GM19463 (cell line): ENCODE measurements at regions not wholly inside any gene's neighbourhood (a gene's known extent, or its start where the extent isn't known, plus 50 kb on each side); places are given as distances from the start of the nearest gene placed in this dataset.

Source experiments
- ATAC-seq: cut with Tn5 transposase; IDR thresholded peaks from one replicate; pipeline ENCODE4 v1.9.1; 2021; ENCODE audit warnings: mild to moderate bottlenecking, moderate library complexity; ENCODE audit not compliant: unreplicated experiment

- no peak for ATAC-seq
Measured at GRCh38 chr1:219477861-219478260, 135.0 kb downstream of the ZC3H11B start.

- ATAC-seq = peak; percentile 12
Measured at GRCh38 chr1:219476716-219477115, 136.2 kb downstream of the ZC3H11B start.

- peak; percentile 92 for ATAC-seq
Measured at GRCh38 chr1:219476116-219476515, 136.8 kb downstream of the ZC3H11B start.

GRCh38 chr1:219472596-219472995 lies 140.3 kb downstream of the ZC3H11B start:
- peak; percentile 39 for ATAC-seq

- ATAC-seq = no peak
Measured at GRCh38 chr1:219467524-219467923, 145.4 kb downstream of the ZC3H11B start.

GRCh38 chr1:219466766-219467165 lies 146.1 kb downstream of the ZC3H11B start:
- no peak for ATAC-seq

- peak; percentile 51 for ATAC-seq
Measured at GRCh38 chr1:219465212-219466093, 147.5 kb downstream of the ZC3H11B start.

GRCh38 chr1:219463636-219464035 lies 149.3 kb downstream of the ZC3H11B start:
- no peak for ATAC-seq

GRCh38 chr1:219461981-219462400 lies 150.9 kb downstream of the ZC3H11B start:
- ATAC-seq = no peak

- ATAC-seq = peak; percentile 58
Measured at GRCh38 chr1:219460896-219461815, 151.7 kb downstream of the ZC3H11B start.

GRCh38 chr1:219460081-219460895 lies 152.6 kb downstream of the ZC3H11B start:
- ATAC-seq = no peak

GRCh38 chr1:219459351-219460080 lies 153.4 kb downstream of the ZC3H11B start:
- ATAC-seq = no peak

GRCh38 chr1:219446288-219446687 lies 166.6 kb downstream of the ZC3H11B start:
- no peak for ATAC-seq

GRCh38 chr1:219445864-219446263 lies 167.0 kb downstream of the ZC3H11B start:
- ATAC-seq = no peak

- no peak for ATAC-seq
Measured at GRCh38 chr1:219444474-219444873, 168.4 kb downstream of the ZC3H11B start.

- ATAC-seq = no peak
Measured at GRCh38 chr1:219443763-219444162, 169.1 kb downstream of the ZC3H11B start.

- ATAC-seq = no peak
Measured at GRCh38 chr1:219442611-219443061, 170.3 kb downstream of the ZC3H11B start.

- no peak for ATAC-seq
Measured at GRCh38 chr1:219441884-219442283, 171.0 kb downstream of the ZC3H11B start.

- ATAC-seq = no peak
Measured at GRCh38 chr1:219439376-219439775, 173.5 kb downstream of the ZC3H11B start.

GRCh38 chr1:219438386-219438785 lies 174.5 kb downstream of the ZC3H11B start:
- no peak for ATAC-seq
